Adipocyte (in vitro differentiated cells): ENCODE measurements at regions not wholly inside any gene's neighbourhood (a gene's known extent, or its start where the extent isn't known, plus 50 kb on each side); places are given as distances from the start of the nearest gene placed in this dataset.
A peak's percentile ranks its signal among the peaks of the same experiment; 100 is the strongest.
"Not testable (repeated sequence)": the region's sequence is repeated elsewhere in the genome, so short reads cannot be mapped to it uniquely, and the experiment has no call there.

Experiments
- DNase-seq: peaks from one replicate; pipeline ENCODE4 v3.0.0-alpha.2; 2015; ENCODE audit warnings: low read depth
- H3K27me3 ChIP-seq: replicated peaks from 2 replicates; pipeline ENCODE4 v1.7.0; 2013; ENCODE audit warnings: mild to moderate bottlenecking, low read length, moderate library complexity; ENCODE audit not compliant: control insufficient read depth, insufficient read depth
- H3K36me3 ChIP-seq: 2 replicates; pipeline ENCODE4 v1.7.0; 2013; ENCODE audit warnings: low read length, mild to moderate bottlenecking, moderate library complexity; ENCODE audit not compliant: control insufficient read depth, insufficient read depth, severe bottlenecking
- H3K4me1 ChIP-seq: 2 replicates; pipeline ENCODE4 v1.7.0; 2013; ENCODE audit warnings: mild to moderate bottlenecking, low read length, moderate library complexity; ENCODE audit not compliant: control insufficient read depth, insufficient read depth
- H3K4me3 ChIP-seq: 2 replicates; pipeline ENCODE4 v1.7.0; 2013; ENCODE audit warnings: mild to moderate bottlenecking, low read length, moderate library complexity
- H3K9ac ChIP-seq: 2 replicates; pipeline ENCODE4 v1.7.0; 2013; ENCODE audit warnings: mild to moderate bottlenecking, low read length, moderate library complexity
- H3K9me3 ChIP-seq: 2 replicates; pipeline ENCODE4 v1.7.0; 2013; ENCODE audit warnings: mild to moderate bottlenecking, low read length, moderate library complexity; ENCODE audit not compliant: control insufficient read depth

GRCh38 chr6:85077098-85077497, 312.7 kb upstream of the TBX18 start:
- Histone ChIP-seq H3K4me3 (no peak overlapping the region), H3K4me1 (peaks cover 21% of the 10 kb centered on the region), H3K27me3 (no peaks in the 10 kb centered on the region), H3K9me3 (no peaks in the 10 kb centered on the region), H3K9ac (no peak overlapping the region), H3K36me3 (no peaks in the 10 kb centered on the region)
- no peak for DNase-seq

GRCh38 chr6:85071845-85072244, 307.4 kb upstream of the TBX18 start:
- H3K4me3 ChIP-seq, H3K4me1 ChIP-seq, H3K27me3 ChIP-seq, H3K36me3 ChIP-seq, DNase-seq, H3K9ac ChIP-seq, H3K9me3 ChIP-seq: not testable (repeated sequence)

- Histone ChIP-seq H3K9ac (no peak overlapping the region), H3K9me3 (no peaks in the 10 kb centered on the region), H3K27me3 (no peaks in the 10 kb centered on the region), H3K36me3 (no peaks in the 10 kb centered on the region), H3K4me3 (no peak overlapping the region), H3K4me1 (peaks cover 21% of the 10 kb centered on the region)
- DNase-seq = no peak
These were observed 305.2 kb upstream of the TBX18 start for GRCh38 chr6:85069577-85069976.

DNA sequence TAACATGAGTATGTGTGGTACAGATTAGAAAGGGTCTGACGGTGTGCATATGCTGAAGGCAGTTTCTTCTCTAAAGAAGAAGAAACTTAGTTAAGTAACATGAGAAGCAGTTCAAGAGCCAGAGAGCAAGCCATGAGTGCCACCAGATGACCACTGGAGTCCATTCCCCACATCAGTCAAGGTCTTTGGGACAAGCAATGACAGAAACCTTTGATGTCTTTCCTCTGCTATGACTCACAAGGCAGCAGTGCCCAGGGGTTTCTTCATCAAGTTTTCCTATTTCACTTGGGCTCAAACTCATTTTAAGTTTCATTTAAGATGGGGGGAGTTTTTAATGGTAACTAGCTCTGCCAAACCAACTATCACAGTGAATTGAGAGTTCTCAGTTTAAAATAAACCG, 303.8 kb upstream of the TBX18 start:
- Histone ChIP-seq H3K27me3 (no peaks in the 10 kb centered on the region), H3K9me3 (no peaks in the 10 kb centered on the region), H3K36me3 (no peaks in the 10 kb centered on the region), H3K4me1 (peaks cover 21% of the 10 kb centered on the region), H3K9ac (no peak overlapping the region), H3K4me3 (no peak overlapping the region)
- DNase-seq = no peak

- Histone ChIP-seq H3K4me1 (peaks cover 21% of the 10 kb centered on the region), H3K27me3 (no peaks in the 10 kb centered on the region), H3K4me3 (peak overlapping the region; percentile 14), H3K9ac (no peak overlapping the region), H3K36me3 (no peaks in the 10 kb centered on the region), H3K9me3 (no peaks in the 10 kb centered on the region)
- no peak for DNase-seq
These were observed 301.9 kb upstream of the TBX18 start for GRCh38 chr6:85066266-85066665.

DNA sequence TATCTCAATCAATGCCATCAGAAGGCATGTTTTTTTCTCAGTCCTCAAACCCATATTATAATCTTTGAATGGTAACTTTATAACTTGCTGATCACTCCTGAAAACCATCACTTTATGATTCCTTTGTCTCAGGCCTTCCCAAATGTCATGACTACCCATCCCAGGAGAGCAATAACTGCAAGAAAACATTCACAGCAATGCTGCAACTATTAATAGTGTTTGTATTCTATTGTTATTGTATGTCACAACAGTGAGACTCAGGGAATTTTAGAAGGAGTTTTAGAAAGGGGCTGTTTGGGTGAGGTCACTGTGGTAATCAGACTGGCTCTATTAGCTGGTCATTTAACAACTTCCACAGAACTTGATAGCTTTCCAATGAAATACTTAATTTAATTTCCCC, 301.4 kb upstream of the TBX18 start:
- peaks cover 21% of the 10 kb centered on the region for H3K4me1 ChIP-seq
- H3K4me3 ChIP-seq = peak overlapping the region; percentile 14
- no peak overlapping the region for H3K9ac ChIP-seq
- H3K9me3 ChIP-seq = no peaks in the 10 kb centered on the region
- no peaks in the 10 kb centered on the region for H3K36me3 ChIP-seq
- H3K27me3 ChIP-seq = no peaks in the 10 kb centered on the region
- DNase-seq = no peak

GRCh38 chr6:85063611-85064010, 299.2 kb upstream of the TBX18 start:
- no peak overlapping the region for H3K9ac ChIP-seq
- no peaks in the 10 kb centered on the region for H3K36me3 ChIP-seq

GRCh38 chr6:85062884-85063283, 298.5 kb upstream of the TBX18 start:
- Histone ChIP-seq H3K27me3 (no peaks in the 10 kb centered on the region), H3K36me3 (no peaks in the 10 kb centered on the region), H3K9me3 (no peaks in the 10 kb centered on the region), H3K4me3 (no peak overlapping the region), H3K4me1 (peaks cover 29% of the 10 kb centered on the region), H3K9ac (no peak overlapping the region)
- DNase-seq = no peak

More at GRCh38 chr6:85063611-85064010, 299.2 kb upstream of the TBX18 start:
- Histone ChIP-seq H3K9me3 (no peaks in the 10 kb centered on the region), H3K27me3 (no peaks in the 10 kb centered on the region), H3K4me1 (peaks cover 29% of the 10 kb centered on the region), H3K4me3 (no peak overlapping the region)
- DNase-seq = no peak

GRCh38 chr6:85058806-85059205, 294.4 kb upstream of the TBX18 start:
- Histone ChIP-seq H3K36me3 (no peaks in the 10 kb centered on the region), H3K9me3 (no peaks in the 10 kb centered on the region), H3K4me3 (no peak overlapping the region), H3K4me1 (peaks cover 15% of the 10 kb centered on the region), H3K27me3 (no peaks in the 10 kb centered on the region), H3K9ac (no peak overlapping the region)
- DNase-seq = no peak

GRCh38 chr6:85050149-85050548, 285.8 kb upstream of the TBX18 start:
- H3K9me3 ChIP-seq = no peaks in the 10 kb centered on the region
- no peak for DNase-seq
- H3K4me3 ChIP-seq = no peak overlapping the region
- no peaks in the 10 kb centered on the region for H3K27me3 ChIP-seq
- no peaks in the 10 kb centered on the region for H3K36me3 ChIP-seq
- no peak overlapping the region for H3K9ac ChIP-seq
- peaks cover 4% of the 10 kb centered on the region for H3K4me1 ChIP-seq

DNA sequence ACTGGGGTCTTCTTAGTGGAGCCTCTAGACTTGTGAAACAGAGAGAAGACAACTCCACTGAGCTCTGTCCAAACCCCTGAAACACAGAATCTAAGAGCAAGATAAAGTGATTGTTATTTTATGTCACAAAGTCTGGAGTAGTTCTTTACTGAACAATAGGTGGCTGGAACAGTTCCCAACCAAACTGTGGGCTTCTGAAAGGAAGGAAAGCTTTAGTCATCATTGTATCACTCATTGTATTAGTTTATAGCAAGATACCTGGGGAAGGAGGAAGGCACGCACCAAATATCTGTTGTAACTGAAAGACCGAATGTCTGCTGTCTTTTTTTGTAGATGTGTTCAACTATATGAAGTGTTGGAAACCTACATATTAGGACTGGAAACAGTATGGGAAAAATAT, 284.9 kb upstream of the TBX18 start:
- H3K27me3 ChIP-seq = no peaks in the 10 kb centered on the region
- H3K9ac ChIP-seq = no peak overlapping the region
- H3K9me3 ChIP-seq = no peaks in the 10 kb centered on the region
- H3K4me1 ChIP-seq = peaks cover 9% of the 10 kb centered on the region
- H3K36me3 ChIP-seq = no peaks in the 10 kb centered on the region
- no peak for DNase-seq
- H3K4me3 ChIP-seq = no peak overlapping the region

GRCh38 chr6:85047818-85048217, 283.4 kb upstream of the TBX18 start:
- Histone ChIP-seq H3K36me3 (no peaks in the 10 kb centered on the region), H3K4me1 (peaks cover 16% of the 10 kb centered on the region), H3K4me3 (no peak overlapping the region), H3K9me3 (no peaks in the 10 kb centered on the region), H3K27me3 (no peaks in the 10 kb centered on the region), H3K9ac (no peak overlapping the region)
- no peak for DNase-seq
